ENCODE measurements at regions not wholly inside any gene's neighbourhood (a gene's known extent, or its start where the extent isn't known, plus 50 kb on each side); places are given as distances from the start of the nearest gene placed in this dataset.

- Histone ChIP-seq H3K36me3 (no peaks in the 10 kb centered on the region), H3K9me3 (no peaks in the 10 kb centered on the region), H3K27me3 (replicated peaks; ENCODE audit: insufficient read depth) (no peaks in the 10 kb centered on the region), H3K4me1 (replicated peaks) (no peaks in the 10 kb centered on the region), H3K27ac (no peak overlapping the region), H3K4me3 (no peak overlapping the region)
- intact Hi-C loops (cut with DNase I), result no loop called here
- TF ChIP-seq POLR2AphosphoS5 (IDR thresholded peaks at IDR 0.05), result no peak
- no peak for DNase-seq (ENCODE audit: low spot score)
- WGBS, result 66% methylated on average over 5 of the region's 5 CpGs
Observed at GRCh38 chr18:45456090-45457021, 158.9 kb upstream of the SLC14A2 start.

DNA sequence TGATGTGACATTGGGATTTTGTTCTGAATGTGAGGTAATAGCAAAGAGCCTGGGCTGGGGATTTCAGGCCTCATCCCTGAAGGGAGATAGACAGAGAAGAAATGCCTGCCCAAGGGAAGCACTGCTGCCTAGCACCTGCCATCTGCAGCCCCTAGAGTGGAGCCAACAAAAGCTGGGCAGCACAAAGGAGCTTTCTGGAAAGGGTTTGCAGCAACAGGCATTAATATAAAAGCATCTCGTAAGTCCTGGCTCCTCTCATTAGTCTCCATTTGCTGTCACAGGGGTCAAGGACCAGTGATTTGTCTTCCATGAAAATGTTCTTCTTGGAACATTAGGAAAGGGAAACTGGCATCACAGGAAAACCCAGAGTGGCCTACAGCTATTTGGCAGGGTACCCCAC, 157.2 kb upstream of the SLC14A2 start:
- DNase-seq (ENCODE audit: low spot score), result no peak
- Histone ChIP-seq H3K9me3 (no peaks in the 10 kb centered on the region), H3K36me3 (no peaks in the 10 kb centered on the region), H3K4me1 (replicated peaks) (no peaks in the 10 kb centered on the region), H3K27ac (no peak overlapping the region), H3K27me3 (replicated peaks; ENCODE audit: insufficient read depth) (no peaks in the 10 kb centered on the region), H3K4me3 (no peak overlapping the region)
- TF ChIP-seq POLR2AphosphoS5 (IDR thresholded peaks at IDR 0.05) (no peak), POLR2A (IDR thresholded peaks at IDR 0.05) (no peak)
- TF ChIP-seq, protein P1, sequence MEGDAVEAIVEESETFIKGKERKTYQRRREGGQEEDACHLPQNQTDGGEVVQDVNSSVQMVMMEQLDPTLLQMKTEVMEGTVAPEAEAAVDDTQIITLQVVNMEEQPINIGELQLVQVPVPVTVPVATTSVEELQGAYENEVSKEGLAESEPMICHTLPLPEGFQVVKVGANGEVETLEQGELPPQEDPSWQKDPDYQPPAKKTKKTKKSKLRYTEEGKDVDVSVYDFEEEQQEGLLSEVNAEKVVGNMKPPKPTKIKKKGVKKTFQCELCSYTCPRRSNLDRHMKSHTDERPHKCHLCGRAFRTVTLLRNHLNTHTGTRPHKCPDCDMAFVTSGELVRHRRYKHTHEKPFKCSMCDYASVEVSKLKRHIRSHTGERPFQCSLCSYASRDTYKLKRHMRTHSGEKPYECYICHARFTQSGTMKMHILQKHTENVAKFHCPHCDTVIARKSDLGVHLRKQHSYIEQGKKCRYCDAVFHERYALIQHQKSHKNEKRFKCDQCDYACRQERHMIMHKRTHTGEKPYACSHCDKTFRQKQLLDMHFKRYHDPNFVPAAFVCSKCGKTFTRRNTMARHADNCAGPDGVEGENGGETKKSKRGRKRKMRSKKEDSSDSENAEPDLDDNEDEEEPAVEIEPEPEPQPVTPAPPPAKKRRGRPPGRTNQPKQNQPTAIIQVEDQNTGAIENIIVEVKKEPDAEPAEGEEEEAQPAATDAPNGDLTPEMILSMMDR (IDR thresholded peaks at IDR 0.05), result no peak
- intact Hi-C loops (cut with DNase I), result no loop called here
- WGBS, result 71% methylated on average over 1 of the region's 1 CpG

DNA sequence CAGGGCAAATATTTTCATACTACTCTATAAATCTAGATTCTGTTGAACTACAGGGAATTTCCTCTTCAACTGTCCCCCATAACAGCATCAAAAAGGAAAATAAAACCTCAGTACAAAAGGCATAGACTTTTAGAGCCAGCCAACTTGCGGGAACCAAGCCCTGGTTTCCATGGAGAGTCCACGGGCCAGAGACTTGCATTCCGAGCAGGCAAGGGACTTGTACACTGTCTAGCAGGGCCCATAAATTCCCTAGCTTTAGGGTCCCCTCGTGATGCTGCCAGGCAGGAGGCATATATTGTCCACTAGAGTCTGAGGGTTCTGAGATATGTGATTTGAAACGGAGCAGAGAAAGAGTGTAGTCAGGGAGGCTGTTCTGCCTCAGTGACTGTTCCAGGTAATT, 153.1 kb upstream of the SLC14A2 start:
- H3K4me3 ChIP-seq, result no peak overlapping the region
- H3K9me3 ChIP-seq, result no peaks in the 10 kb centered on the region
- no peak overlapping the region for H3K27ac ChIP-seq
- 49% methylated on average over 5 of the region's 5 CpGs for WGBS
- H3K36me3 ChIP-seq, result no peaks in the 10 kb centered on the region
- DNase-seq (ENCODE audit: low spot score), result no peak
- H3K4me1 ChIP-seq (replicated peaks), result no peaks in the 10 kb centered on the region
- H3K27me3 ChIP-seq (replicated peaks; ENCODE audit: insufficient read depth), result no peaks in the 10 kb centered on the region
- no peak for TF ChIP-seq POLR2A (IDR thresholded peaks at IDR 0.05)
- no peak for TF ChIP-seq POLR2AphosphoS5 (IDR thresholded peaks at IDR 0.05)
- TF ChIP-seq, protein P1 (IDR thresholded peaks at IDR 0.05), result no peak
- intact Hi-C loops (cut with DNase I), result no loop called here

GRCh38 chr18:45463451-45463850, 151.8 kb upstream of the SLC14A2 start:
- WGBS, result 93% methylated on average over 6 of the region's 6 CpGs
- intact Hi-C loops (cut with DNase I), result no loop called here

DNA sequence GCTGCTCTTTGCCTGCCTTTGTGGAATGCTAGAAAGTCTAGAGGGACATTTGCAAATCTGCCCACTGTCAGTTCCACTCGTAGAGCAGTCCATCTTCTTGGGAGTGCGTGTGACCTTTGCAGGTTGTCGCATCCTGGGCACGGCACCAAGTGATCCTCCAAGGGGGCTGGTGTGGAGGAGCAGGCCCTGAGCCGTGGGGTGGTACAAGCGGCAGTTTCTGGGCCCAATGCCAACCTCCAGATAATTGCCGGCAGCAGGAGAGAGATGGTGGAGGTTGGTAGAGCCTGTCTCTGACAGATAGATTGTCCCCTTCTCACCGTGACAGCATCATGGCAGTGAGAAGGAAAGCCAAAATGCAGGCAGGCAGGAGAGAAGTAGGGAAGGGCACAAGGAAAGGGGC, 150.7 kb upstream of the SLC14A2 start:
- Histone ChIP-seq H3K4me1 (replicated peaks) (no peaks in the 10 kb centered on the region), H3K4me3 (no peak overlapping the region), H3K9me3 (no peaks in the 10 kb centered on the region), H3K27ac (no peak overlapping the region), H3K27me3 (replicated peaks; ENCODE audit: insufficient read depth) (no peaks in the 10 kb centered on the region), H3K36me3 (no peaks in the 10 kb centered on the region)
- intact Hi-C loops (cut with DNase I), result no loop called here
- TF ChIP-seq, protein P1 (IDR thresholded peaks at IDR 0.05), result no peak
- TF ChIP-seq POLR2AphosphoS5 (IDR thresholded peaks at IDR 0.05), result no peak
- TF ChIP-seq POLR2A (IDR thresholded peaks at IDR 0.05), result no peak
- no peak for DNase-seq (ENCODE audit: low spot score)
- WGBS, result 41% methylated on average over 8 of the region's 8 CpGs

More at GRCh38 chr18:45463451-45463850, 151.8 kb upstream of the SLC14A2 start:
- DNase-seq (ENCODE audit: low spot score), result no peak
- Histone ChIP-seq H3K4me1 (replicated peaks) (no peaks in the 10 kb centered on the region), H3K9me3 (no peaks in the 10 kb centered on the region), H3K27me3 (replicated peaks; ENCODE audit: insufficient read depth) (no peaks in the 10 kb centered on the region), H3K36me3 (no peaks in the 10 kb centered on the region), H3K27ac (no peak overlapping the region), H3K4me3 (no peak overlapping the region)
- TF ChIP-seq, protein P1 (IDR thresholded peaks at IDR 0.05), result no peak
